Testis (tissue), 2 donors: ENCODE measurements at regions not wholly inside any gene's neighbourhood (a gene's known extent, or its start where the extent isn't known, plus 50 kb on each side); places are given as distances from the start of the nearest gene placed in this dataset.

Experiments used
- DNase-seq: peaks from one replicate; pipeline ENCODE4 v3.0.0-alpha.2; 2019
- H3K27ac ChIP-seq, 2 donors: fragments of 200-600 bp; sonication (generic); one replicate each; pipeline ENCODE4 v1.5.1; 2019
- H3K27me3 ChIP-seq: fragments of 200-600 bp; sonication (generic); one replicate; pipeline ENCODE4 v1.5.1; 2019
- H3K36me3 ChIP-seq: fragments of 200-600 bp; sonication (generic); one replicate; pipeline ENCODE4 v1.5.1; 2017; ENCODE audit warnings: low read depth; ENCODE audit errors: missing control alignments
- H3K4me1 ChIP-seq: fragments of 200-600 bp; sonication (generic); one replicate; pipeline ENCODE4 v1.5.1; 2019
- H3K4me3 ChIP-seq, 2 donors: fragments of 200-600 bp; sonication (generic); one replicate each; pipeline ENCODE4 v1.5.1; 2017 to 2019
- H3K9me3 ChIP-seq: fragments of 200-600 bp; sonication (generic); one replicate; pipeline ENCODE4 v1.5.1; 2017
- CTCF ChIP-seq, 3 experiments: fragments of 450-650 bp in 2 of 3; fragments of 200-600 bp in 1 of 3; sonication (generic) in 1 of 3; IDR thresholded peaks; one replicate each; pipeline ENCODE4 v1.5.1; 2016 to 2019; ENCODE audit warnings: antibody characterized with exemption in 3 of 3, mild to moderate bottlenecking in 2 of 3, moderate library complexity in 1 of 3
- POLR2A ChIP-seq: fragments of 450-650 bp; IDR thresholded peaks from one replicate; pipeline ENCODE4 v1.6.1; 2017; ENCODE audit warnings: antibody characterized with exemption, mild to moderate bottlenecking, moderate library complexity
- WGBS, 2 donors: methylation state at CpG; one replicate each; pipeline ENCODE4 v1.1.5; 2018; 5-methylcytosine and 5-hydroxymethylcytosine counted together
- intact Hi-C: fragments of 100-400 bp; cut with DNase I; formaldehyde crosslinking; loops from one replicate; pipeline ENCODE4 v1.15.1; 2023; ENCODE audit warnings: low total_unique reads

GRCh38 chr20:17142666-17143065 is 84.2 kb upstream of the PCSK2 start:
- no peak for TF ChIP-seq POLR2A
- no peak for TF ChIP-seq CTCF (IDR thresholded peaks at IDR 0.05)
- intact Hi-C loops: no loop called here
- Histone ChIP-seq H3K4me1 (no peaks in the 10 kb centered on the region), H3K36me3 (no peaks in the 10 kb centered on the region), H3K9me3 (no peaks in the 10 kb centered on the region), H3K27me3 (no peaks in the 10 kb centered on the region), H3K4me3 (no peak overlapping the region), H3K27ac (no peak overlapping the region)
- WGBS, 2 donors: 57 to 66% methylated on average over 3 of the region's 3 CpGs
- no peak for DNase-seq

GRCh38 chr20:17150858-17151257 is 76.0 kb upstream of the PCSK2 start:
- H3K27me3 ChIP-seq: no peaks in the 10 kb centered on the region
- DNase-seq: no peak
- H3K9me3 ChIP-seq: no peaks in the 10 kb centered on the region
- WGBS, 2 donors: 57 to 63% methylated on average over 1 of the region's 1 CpG
- H3K4me1 ChIP-seq: no peaks in the 10 kb centered on the region
- H3K27ac ChIP-seq: no peak overlapping the region
- intact Hi-C loops: no loop called here
- no peaks in the 10 kb centered on the region for H3K36me3 ChIP-seq
- TF ChIP-seq CTCF (IDR thresholded peaks at IDR 0.05): no peak
- TF ChIP-seq POLR2A: no peak
- no peak overlapping the region for H3K4me3 ChIP-seq

GRCh38 chr20:17155401-17155800 is 71.4 kb upstream of the PCSK2 start:
- 65 to 74% methylated on average over 6 of the region's 6 CpGs for WGBS, 2 donors
- H3K36me3 ChIP-seq: no peaks in the 10 kb centered on the region

GRCh38 chr20:17158701-17159100 is 68.1 kb upstream of the PCSK2 start:
- Histone ChIP-seq H3K4me3 (no peak overlapping the region), H3K27me3 (no peaks in the 10 kb centered on the region), H3K9me3 (no peaks in the 10 kb centered on the region), H3K4me1 (no peaks in the 10 kb centered on the region), H3K27ac (no peak overlapping the region), H3K36me3 (no peaks in the 10 kb centered on the region)
- no peak for TF ChIP-seq CTCF (IDR thresholded peaks at IDR 0.05)
- TF ChIP-seq POLR2A: no peak
- intact Hi-C loops: no loop called here
- WGBS, 2 donors: 61% methylated on average over 2 of the region's 2 CpGs
- no peak for DNase-seq

More at GRCh38 chr20:17155401-17155800, 71.4 kb upstream of the PCSK2 start:
- H3K27ac ChIP-seq: no peak overlapping the region
- no peaks in the 10 kb centered on the region for H3K4me1 ChIP-seq
- no peak for DNase-seq
- TF ChIP-seq POLR2A: no peak
- TF ChIP-seq CTCF (IDR thresholded peaks at IDR 0.05): no peak
- no peaks in the 10 kb centered on the region for H3K9me3 ChIP-seq
- H3K4me3 ChIP-seq: no peak overlapping the region
- intact Hi-C loops: no loop called here
- no peaks in the 10 kb centered on the region for H3K27me3 ChIP-seq

- intact Hi-C loops: no loop called here
- H3K27me3 ChIP-seq: no peaks in the 10 kb centered on the region
- H3K4me3 ChIP-seq: no peak overlapping the region
- H3K4me1 ChIP-seq: no peaks in the 10 kb centered on the region
- 64 to 70% methylated on average over 6 of the region's 6 CpGs for WGBS, 2 donors
- no peaks in the 10 kb centered on the region for H3K9me3 ChIP-seq
- no peak overlapping the region for H3K27ac ChIP-seq
- no peaks in the 10 kb centered on the region for H3K36me3 ChIP-seq
- DNase-seq: no peak
- no peak for TF ChIP-seq POLR2A
- no peak for TF ChIP-seq CTCF (IDR thresholded peaks at IDR 0.05)
Measured at GRCh38 chr20:17161673-17162481, 65.0 kb upstream of the PCSK2 start.
